ENCODE measurements at regions not wholly inside any gene's neighbourhood (a gene's known extent, or its start where the extent isn't known, plus 50 kb on each side); places are given as distances from the start of the nearest gene placed in this dataset.

DNA sequence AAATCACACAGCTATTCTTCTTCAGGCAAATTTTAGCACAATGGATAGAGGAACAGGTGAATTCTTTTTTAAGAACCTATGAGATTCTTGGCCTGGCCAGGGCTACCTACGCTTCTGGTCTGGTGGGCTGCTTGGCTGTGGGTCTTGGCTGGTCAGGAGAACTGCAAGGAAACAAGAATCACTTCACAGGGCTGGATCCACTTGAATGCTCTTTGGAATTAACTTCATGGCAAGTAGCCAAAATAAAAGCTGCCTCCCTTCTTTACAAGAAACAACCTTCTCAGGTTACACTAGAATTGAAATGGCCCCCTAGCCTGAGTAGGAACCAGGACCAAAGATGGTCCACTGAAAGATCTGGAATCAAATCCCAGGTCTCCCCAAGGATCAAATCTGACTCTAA lies 519.1 kb downstream of the IQCM start:
- ChIA-PET CTCF (ENCODE audit: low intra/inter-chr PET ratio, low total read pairs) (no interaction called here), POLR2A (no interaction called here)
- H2AFZ ChIP-seq (ENCODE audit: low read length), result no peak overlapping the region
- H3K79me2 ChIP-seq (ENCODE audit: insufficient read depth, low read length), result no peaks in the 10 kb centered on the region
- peaks cover 48% of the 10 kb centered on the region for H3K9me3 ChIP-seq (ENCODE audit: low read length)
- in situ Hi-C loops (cut with HindIII; ENCODE audit: extremely low pct_ligation_motif_present, low pct_unique_long_range_greater_than_20kb), result no loop called here
- DNase-seq (ENCODE audit: low spot score) (no peak), ATAC-seq (no peak), FAIRE-seq (no peak)
- H3K27ac ChIP-seq (ENCODE audit: extremely low read length, insufficient read depth, low read length), result no peak overlapping the region
- H3K9ac ChIP-seq (ENCODE audit: insufficient read depth, low read depth, low read length), result no peak overlapping the region
- no peaks in the 10 kb centered on the region for H3K4me1 ChIP-seq (ENCODE audit: insufficient read depth, low read length)
- no peak overlapping the region for H3K4me2 ChIP-seq (ENCODE audit: low read depth, low read length)
- no peaks in the 10 kb centered on the region for H3K27me3 ChIP-seq (ENCODE audit: control insufficient read depth in 1 of 2, insufficient read depth in 2 of 2, low read length in 2 of 2)
- BruUV-seq (replicated peaks), result no TSS peak
- 0% methylated on average over 1 of the region's 1 CpG for WGBS (ENCODE audit: low lambda C conversion rate)
- H4K20me1 ChIP-seq (ENCODE audit: insufficient read depth, low read length), result no peaks in the 10 kb centered on the region
- no peaks in the 10 kb centered on the region for H3K36me3 ChIP-seq (replicated peaks in 1 of 2; ENCODE audit: control insufficient read depth in 1 of 2, insufficient read depth in 2 of 2, low read length in 2 of 2)
- no peak overlapping the region for H3K4me3 ChIP-seq (replicated peaks in 1 of 3; ENCODE audit: insufficient read depth in 1 of 3, low read depth in 2 of 3, low read length in 3 of 3)
- intact Hi-C loops (cut with micrococcal nuclease; ENCODE audit: unreplicated experiment), result no loop called here
- TF ChIP-seq, protein P1, sequence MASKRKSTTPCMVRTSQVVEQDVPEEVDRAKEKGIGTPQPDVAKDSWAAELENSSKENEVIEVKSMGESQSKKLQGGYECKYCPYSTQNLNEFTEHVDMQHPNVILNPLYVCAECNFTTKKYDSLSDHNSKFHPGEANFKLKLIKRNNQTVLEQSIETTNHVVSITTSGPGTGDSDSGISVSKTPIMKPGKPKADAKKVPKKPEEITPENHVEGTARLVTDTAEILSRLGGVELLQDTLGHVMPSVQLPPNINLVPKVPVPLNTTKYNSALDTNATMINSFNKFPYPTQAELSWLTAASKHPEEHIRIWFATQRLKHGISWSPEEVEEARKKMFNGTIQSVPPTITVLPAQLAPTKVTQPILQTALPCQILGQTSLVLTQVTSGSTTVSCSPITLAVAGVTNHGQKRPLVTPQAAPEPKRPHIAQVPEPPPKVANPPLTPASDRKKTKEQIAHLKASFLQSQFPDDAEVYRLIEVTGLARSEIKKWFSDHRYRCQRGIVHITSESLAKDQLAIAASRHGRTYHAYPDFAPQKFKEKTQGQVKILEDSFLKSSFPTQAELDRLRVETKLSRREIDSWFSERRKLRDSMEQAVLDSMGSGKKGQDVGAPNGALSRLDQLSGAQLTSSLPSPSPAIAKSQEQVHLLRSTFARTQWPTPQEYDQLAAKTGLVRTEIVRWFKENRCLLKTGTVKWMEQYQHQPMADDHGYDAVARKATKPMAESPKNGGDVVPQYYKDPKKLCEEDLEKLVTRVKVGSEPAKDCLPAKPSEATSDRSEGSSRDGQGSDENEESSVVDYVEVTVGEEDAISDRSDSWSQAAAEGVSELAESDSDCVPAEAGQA (IDR thresholded peaks at IDR 0.05; ENCODE audit: low read depth), result no peak
- TF ChIP-seq, protein P1 (CRISPR knock-in tag; IDR thresholded peaks at IDR 0.05; ENCODE audit: borderline replicate concordance), result no peak
- TF ChIP-seq, protein P2, sequence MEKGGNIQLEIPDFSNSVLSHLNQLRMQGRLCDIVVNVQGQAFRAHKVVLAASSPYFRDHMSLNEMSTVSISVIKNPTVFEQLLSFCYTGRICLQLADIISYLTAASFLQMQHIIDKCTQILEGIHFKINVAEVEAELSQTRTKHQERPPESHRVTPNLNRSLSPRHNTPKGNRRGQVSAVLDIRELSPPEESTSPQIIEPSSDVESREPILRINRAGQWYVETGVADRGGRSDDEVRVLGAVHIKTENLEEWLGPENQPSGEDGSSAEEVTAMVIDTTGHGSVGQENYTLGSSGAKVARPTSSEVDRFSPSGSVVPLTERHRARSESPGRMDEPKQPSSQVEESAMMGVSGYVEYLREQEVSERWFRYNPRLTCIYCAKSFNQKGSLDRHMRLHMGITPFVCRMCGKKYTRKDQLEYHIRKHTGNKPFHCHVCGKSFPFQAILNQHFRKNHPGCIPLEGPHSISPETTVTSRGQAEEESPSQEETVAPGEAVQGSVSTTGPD (CRISPR knock-in tag; IDR thresholded peaks at IDR 0.05), result no peak
- TF ChIP-seq SOX5 (CRISPR knock-in tag; IDR thresholded peaks at IDR 0.05; ENCODE audit: borderline replicate concordance) (no peak), JUNB (CRISPR knock-in tag; IDR thresholded peaks at IDR 0.05; ENCODE audit: borderline replicate concordance) (no peak)
- TF ChIP-seq, protein P3, sequence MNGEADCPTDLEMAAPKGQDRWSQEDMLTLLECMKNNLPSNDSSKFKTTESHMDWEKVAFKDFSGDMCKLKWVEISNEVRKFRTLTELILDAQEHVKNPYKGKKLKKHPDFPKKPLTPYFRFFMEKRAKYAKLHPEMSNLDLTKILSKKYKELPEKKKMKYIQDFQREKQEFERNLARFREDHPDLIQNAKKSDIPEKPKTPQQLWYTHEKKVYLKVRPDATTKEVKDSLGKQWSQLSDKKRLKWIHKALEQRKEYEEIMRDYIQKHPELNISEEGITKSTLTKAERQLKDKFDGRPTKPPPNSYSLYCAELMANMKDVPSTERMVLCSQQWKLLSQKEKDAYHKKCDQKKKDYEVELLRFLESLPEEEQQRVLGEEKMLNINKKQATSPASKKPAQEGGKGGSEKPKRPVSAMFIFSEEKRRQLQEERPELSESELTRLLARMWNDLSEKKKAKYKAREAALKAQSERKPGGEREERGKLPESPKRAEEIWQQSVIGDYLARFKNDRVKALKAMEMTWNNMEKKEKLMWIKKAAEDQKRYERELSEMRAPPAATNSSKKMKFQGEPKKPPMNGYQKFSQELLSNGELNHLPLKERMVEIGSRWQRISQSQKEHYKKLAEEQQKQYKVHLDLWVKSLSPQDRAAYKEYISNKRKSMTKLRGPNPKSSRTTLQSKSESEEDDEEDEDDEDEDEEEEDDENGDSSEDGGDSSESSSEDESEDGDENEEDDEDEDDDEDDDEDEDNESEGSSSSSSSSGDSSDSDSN (CRISPR knock-in tag; IDR thresholded peaks at IDR 0.05), result no peak

Measured in HepG2 (cell line).